Keratinocyte (primary cell): ENCODE measurements at regions not wholly inside any gene's neighbourhood (a gene's known extent, or its start where the extent isn't known, plus 50 kb on each side); places are given as distances from the start of the nearest gene placed in this dataset.

Experiments
- DNase-seq: peaks from one replicate; pipeline ENCODE4 v3.0.0-alpha.2; 2011; ENCODE audit warnings: low read depth, missing footprints, low spot score
- FAIRE-seq: peaks from 2 replicates; lab custom pipeline; 2011; peaks lifted over from hg19 to GRCh38; lab: Jason Lieb, UNC
- H2AFZ ChIP-seq: 2 replicates; pipeline ENCODE4 v1.6.0; 2012; ENCODE audit warnings: low read length, control low read depth, inconsistent platforms; ENCODE audit not compliant: control insufficient read depth
- H3K27ac ChIP-seq: 2 replicates; pipeline ENCODE4 v1.5.1; 2011; ENCODE audit warnings: low read length; ENCODE audit not compliant: control insufficient read depth, insufficient read depth
- H3K27me3 ChIP-seq: 3 replicates; pipeline ENCODE4 v1.6.0; 2011; ENCODE audit warnings: low read length; ENCODE audit not compliant: control insufficient read depth, insufficient read depth; ENCODE audit errors: extremely low read depth
- H3K36me3 ChIP-seq, 2 experiments: 2 replicates in 1 of 2; 3 replicates in 1 of 2; pipeline ENCODE4 v1.5.1; 2011; ENCODE audit warnings: low read length in 2 of 2, mild to moderate bottlenecking in 1 of 2; ENCODE audit not compliant: control insufficient read depth in 2 of 2, insufficient read depth in 2 of 2; ENCODE audit errors: extremely low read depth in 1 of 2
- H3K4me1 ChIP-seq: 3 replicates; pipeline ENCODE4 v1.5.1; 2011; ENCODE audit warnings: low read length; ENCODE audit not compliant: control insufficient read depth, insufficient read depth; ENCODE audit errors: extremely low read depth
- H3K4me2 ChIP-seq: 3 replicates; pipeline ENCODE4 v1.6.0; 2011; ENCODE audit warnings: low read depth, low read length; ENCODE audit not compliant: control insufficient read depth, insufficient read depth; ENCODE audit errors: extremely low read depth
- H3K4me3 ChIP-seq, 3 experiments: fragments of 200-600 bp in 1 of 3; sonication (generic) in 1 of 3; 2 replicates in 2 of 3; 3 replicates in 1 of 3; pipeline ENCODE4 v1.5.1; 2011 to 2016; ENCODE audit warnings: low read length in 3 of 3, mild to moderate bottlenecking in 3 of 3, control low read depth in 2 of 3, inconsistent platforms in 1 of 3, low read depth in 1 of 3, mixed read lengths in 1 of 3, mixed run types in 1 of 3, moderate library complexity in 1 of 3; ENCODE audit not compliant: control insufficient read depth in 2 of 3, insufficient read depth in 2 of 3; ENCODE audit errors: extremely low read depth in 1 of 3
- H3K79me2 ChIP-seq: 2 replicates; pipeline ENCODE4 v1.6.0; 2012; ENCODE audit warnings: low read length; ENCODE audit not compliant: control insufficient read depth, insufficient read depth
- H3K9ac ChIP-seq: 3 replicates; pipeline ENCODE4 v1.6.0; 2011; ENCODE audit warnings: low read length; ENCODE audit not compliant: control insufficient read depth, insufficient read depth; ENCODE audit errors: extremely low read depth
- H3K9me1 ChIP-seq: 3 replicates; pipeline ENCODE4 v1.6.0; 2011; ENCODE audit warnings: low read length; ENCODE audit not compliant: control insufficient read depth, insufficient read depth; ENCODE audit errors: extremely low read depth
- H3K9me3 ChIP-seq: 2 replicates; pipeline ENCODE4 v1.5.1; 2012; ENCODE audit warnings: low read depth, low read length; ENCODE audit not compliant: control insufficient read depth
- H4K20me1 ChIP-seq: 3 replicates; pipeline ENCODE4 v1.6.0; 2011; ENCODE audit warnings: low read length; ENCODE audit not compliant: control insufficient read depth, insufficient read depth; ENCODE audit errors: extremely low read depth
- EZH2 ChIP-seq: IDR thresholded peaks from one replicate; pipeline ENCODE4 v1.6.1; 2012; ENCODE audit warnings: inconsistent platforms, mild to moderate bottlenecking, low read length, moderate library complexity
- dilution Hi-C: fragments of 300-500 bp; cut with MboI; formaldehyde crosslinking; loops from one replicate; pipeline ENCODE4 v1.7.0; 2020; ENCODE audit warnings: low sequenced_read_pairs; ENCODE audit not compliant: extremely low pct_ligation_motif_present
- TF ChIP-seq, protein P1 (sequence below), 3 experiments: IDR thresholded peaks in 1 of 3; conservative IDR thresholded peaks in 1 of 3; optimal IDR thresholded peaks in 1 of 3; 2 replicates in 2 of 3; 3 replicates in 1 of 3; pipeline versions ENCODE3 to v1.5.1; 2011; ENCODE audit warnings: low read length in 3 of 3, mild to moderate bottlenecking in 3 of 3, moderate library complexity in 2 of 3, control low read depth in 1 of 3, inconsistent platforms in 1 of 3; ENCODE audit not compliant: insufficient read depth in 2 of 3; ENCODE audit errors: extremely low read depth in 1 of 3

- no peak for TF ChIP-seq EZH2
- TF ChIP-seq, protein P1, sequence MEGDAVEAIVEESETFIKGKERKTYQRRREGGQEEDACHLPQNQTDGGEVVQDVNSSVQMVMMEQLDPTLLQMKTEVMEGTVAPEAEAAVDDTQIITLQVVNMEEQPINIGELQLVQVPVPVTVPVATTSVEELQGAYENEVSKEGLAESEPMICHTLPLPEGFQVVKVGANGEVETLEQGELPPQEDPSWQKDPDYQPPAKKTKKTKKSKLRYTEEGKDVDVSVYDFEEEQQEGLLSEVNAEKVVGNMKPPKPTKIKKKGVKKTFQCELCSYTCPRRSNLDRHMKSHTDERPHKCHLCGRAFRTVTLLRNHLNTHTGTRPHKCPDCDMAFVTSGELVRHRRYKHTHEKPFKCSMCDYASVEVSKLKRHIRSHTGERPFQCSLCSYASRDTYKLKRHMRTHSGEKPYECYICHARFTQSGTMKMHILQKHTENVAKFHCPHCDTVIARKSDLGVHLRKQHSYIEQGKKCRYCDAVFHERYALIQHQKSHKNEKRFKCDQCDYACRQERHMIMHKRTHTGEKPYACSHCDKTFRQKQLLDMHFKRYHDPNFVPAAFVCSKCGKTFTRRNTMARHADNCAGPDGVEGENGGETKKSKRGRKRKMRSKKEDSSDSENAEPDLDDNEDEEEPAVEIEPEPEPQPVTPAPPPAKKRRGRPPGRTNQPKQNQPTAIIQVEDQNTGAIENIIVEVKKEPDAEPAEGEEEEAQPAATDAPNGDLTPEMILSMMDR (optimal IDR thresholded peaks at IDR 0.05 in 1 of 3, IDR thresholded peaks at IDR 0.05 in 1 of 3, conservative IDR thresholded peaks at IDR 0.05 in 1 of 3; ENCODE audit: extremely low read depth in 1 of 3, insufficient read depth in 2 of 3, low read length in 3 of 3), result no peak
- DNase-seq (no peak), FAIRE-seq (no peak)
- Histone ChIP-seq H3K27ac (no peak overlapping the region), H3K4me2 (no peak overlapping the region), H3K36me3 (no peaks in the 10 kb centered on the region), H2AFZ (no peak overlapping the region), H3K79me2 (no peaks in the 10 kb centered on the region), H3K4me1 (no peaks in the 10 kb centered on the region), H3K9me1 (no peaks in the 10 kb centered on the region), H3K9me3 (no peaks in the 10 kb centered on the region), H3K9ac (no peak overlapping the region), H4K20me1 (no peaks in the 10 kb centered on the region), H3K27me3 (no peaks in the 10 kb centered on the region), H3K4me3 (no peak overlapping the region)
- dilution Hi-C loops, result no loop called here
Measured at GRCh38 chr5:110329955-110330525, 396.4 kb downstream of the TMEM232 start.

DNA sequence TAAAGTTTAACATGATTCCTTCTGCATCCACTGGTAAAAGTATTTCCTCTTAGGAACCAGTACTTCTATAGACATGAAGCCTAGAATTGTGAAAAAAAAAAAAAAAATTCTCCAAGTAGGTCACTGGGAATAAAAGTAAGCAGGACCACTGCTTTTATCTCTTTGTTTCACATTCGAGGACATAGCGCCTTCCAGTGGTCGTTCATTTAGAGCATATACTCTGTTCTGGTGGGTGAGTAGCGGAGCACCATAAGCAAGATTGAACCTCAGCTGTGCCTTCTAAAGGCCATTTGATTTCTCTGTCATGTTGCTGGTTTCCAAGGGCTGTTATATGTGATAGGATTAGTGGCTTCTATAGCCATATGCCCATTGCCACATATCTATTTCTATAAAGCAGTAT lies 393.1 kb downstream of the TMEM232 start:
- no peak for FAIRE-seq
- H3K4me3 ChIP-seq, result no peak overlapping the region
- H3K27ac ChIP-seq, result no peak overlapping the region
- no peak for DNase-seq
- H3K79me2 ChIP-seq, result no peaks in the 10 kb centered on the region
- no peak overlapping the region for H3K9ac ChIP-seq
- dilution Hi-C loops, result no loop called here
- no peak for TF ChIP-seq EZH2
- TF ChIP-seq, protein P1 (optimal IDR thresholded peaks at IDR 0.05 in 1 of 3, IDR thresholded peaks at IDR 0.05 in 1 of 3, conservative IDR thresholded peaks at IDR 0.05 in 1 of 3; ENCODE audit: extremely low read depth in 1 of 3, insufficient read depth in 2 of 3, low read length in 3 of 3), result peak in 2 of 3 experiments; percentile 7 to 24
- H3K9me1 ChIP-seq, result no peaks in the 10 kb centered on the region
- no peaks in the 10 kb centered on the region for H3K27me3 ChIP-seq
- H3K36me3 ChIP-seq, result no peaks in the 10 kb centered on the region
- no peak overlapping the region for H2AFZ ChIP-seq
- H3K9me3 ChIP-seq, result no peaks in the 10 kb centered on the region
- no peaks in the 10 kb centered on the region for H3K4me1 ChIP-seq
- no peak overlapping the region for H3K4me2 ChIP-seq
- H4K20me1 ChIP-seq, result no peaks in the 10 kb centered on the region
